Panc1 (cell line): ENCODE measurements at regions not wholly inside any gene's neighbourhood (a gene's known extent, or its start where the extent isn't known, plus 50 kb on each side); places are given as distances from the start of the nearest gene placed in this dataset.

Source experiments
- ATAC-seq: fragments of 200-7000 bp; cut with Tn5 transposase; 2 replicates; pipeline ENCODE4 v1.9.1; 2020; ENCODE audit warnings: mild to moderate bottlenecking, moderate library complexity
- BruUV-seq: library from RNA; stranded (reverse); fragments of 400-500 nt; replicated peaks from 2 replicates; lab custom pipeline; 2021; lab: Mats Ljungman, UMichigan
- CTCF ChIA-PET: fragments of 300-600 bp; sonication (Branson Sonifier 250); formaldehyde crosslinking; loops from one replicate; lab custom pipeline; 2022; ENCODE audit warnings: antibody characterized with exemption; lab: Charles Lee
- POLR2A ChIA-PET: fragments of 300-600 bp; sonication (Branson Sonifier 250); formaldehyde crosslinking; loops from one replicate; lab custom pipeline; 2022; ENCODE audit warnings: antibody characterized with exemption; lab: Charles Lee
- DNase-seq: peaks from one replicate; pipeline ENCODE4 v3.0.0-alpha.2; 2010; ENCODE audit warnings: low read depth, low spot score
- H3K27ac ChIP-seq: 2 replicates; pipeline ENCODE4 v1.5.1; 2011; ENCODE audit warnings: mild to moderate bottlenecking, low read length, inconsistent platforms
- H3K27me3 ChIP-seq: fragments of 200-500 bp; sonication (Bioruptor generic); 2 replicates; pipeline ENCODE4 v1.6.0; 2014; ENCODE audit warnings: low read length, inconsistent platforms; ENCODE audit not compliant: control insufficient read depth, insufficient read depth
- H3K36me3 ChIP-seq: fragments of 200-500 bp; sonication (Bioruptor generic); 2 replicates; pipeline ENCODE4 v1.5.1; 2014; ENCODE audit warnings: inconsistent platforms, mild to moderate bottlenecking, low read length, moderate library complexity; ENCODE audit not compliant: control insufficient read depth, insufficient read depth
- H3K4me1 ChIP-seq: 2 replicates; pipeline ENCODE4 v1.5.1; 2011; ENCODE audit warnings: inconsistent platforms, mild to moderate bottlenecking, low read length, moderate library complexity; ENCODE audit not compliant: control insufficient read depth, insufficient read depth
- H3K4me3 ChIP-seq, 2 experiments: 2 replicates each; pipeline ENCODE4 v1.5.1; 2011 to 2012; ENCODE audit warnings: low read depth in 2 of 2, low read length in 2 of 2, mild to moderate bottlenecking in 2 of 2, inconsistent platforms in 1 of 2, moderate library complexity in 1 of 2
- H3K9me3 ChIP-seq: fragments of 200-500 bp; sonication (Bioruptor generic); 2 replicates; pipeline ENCODE4 v1.5.1; 2014; ENCODE audit warnings: low read depth, mild to moderate bottlenecking, inconsistent platforms, low read length, moderate library complexity; ENCODE audit not compliant: control insufficient read depth, insufficient read depth
- CTCF ChIP-seq: fragments of 450-650 bp; IDR thresholded peaks from 2 replicates; pipeline ENCODE4 v1.5.1; 2017; ENCODE audit warnings: mild to moderate bottlenecking
- REST ChIP-seq, 2 experiments: IDR thresholded peaks; 2 replicates each; pipeline ENCODE4 v1.6.1; 2011 to 2012; ENCODE audit warnings: low read depth in 2 of 2, control low read depth in 1 of 2, low read length in 1 of 2, mild to moderate bottlenecking in 1 of 2, moderate library complexity in 1 of 2; ENCODE audit not compliant: insufficient read depth in 1 of 2
- TCF7L2 ChIP-seq: IDR thresholded peaks from 2 replicates; pipeline ENCODE4 v1.6.1; 2011; ENCODE audit warnings: mild to moderate bottlenecking, low read depth, low read length, inconsistent platforms
- in situ Hi-C: cut with HindIII; loops from 2 replicates; pipeline ENCODE4 v1.10.0; 2016; ENCODE audit warnings: low sequenced_read_pairs, low pct_unique_long_range_greater_than_20kb
- intact Hi-C: fragments of 100-400 bp; cut with micrococcal nuclease; formaldehyde crosslinking; loops from one replicate; pipeline ENCODE4 v1.10.0; 2022; ENCODE audit not compliant: unreplicated experiment

- ChIA-PET CTCF (no interaction called here), POLR2A (no interaction called here)
- no TSS peak for BruUV-seq
- no peak for TF ChIP-seq TCF7L2
- peak; percentile 43 for TF ChIP-seq CTCF
- no peak overlapping the region for H3K4me3 ChIP-seq
- in situ Hi-C loops (no loop called here), intact Hi-C loops (no loop called here)
- ATAC-seq (no peak), DNase-seq (no peak)
- no peak overlapping the region for H3K27ac ChIP-seq
- no peaks in the 10 kb centered on the region for H3K36me3 ChIP-seq
- H3K9me3 ChIP-seq: no peaks in the 10 kb centered on the region; the same call in 1 of the 2 replicates
- H3K27me3 ChIP-seq: no peaks in the 10 kb centered on the region
- H3K4me1 ChIP-seq: no peaks in the 10 kb centered on the region
These were observed 702.1 kb upstream of the COBL start for GRCh38 chr7:52018680-52019054.

- no TSS peak for BruUV-seq
- Histone ChIP-seq H3K36me3 (no peaks in the 10 kb centered on the region), H3K9me3 (no peaks in the 10 kb centered on the region; the same call in none of the 2 replicates), H3K4me3 (peak overlapping the region; percentile 7 to 45; a peak in 3 of 4 replicates), H3K27ac (peak overlapping the region; percentile 57; the same call in 1 of the 2 replicates), H3K4me1 (no peaks in the 10 kb centered on the region), H3K27me3 (no peaks in the 10 kb centered on the region)
- ChIA-PET POLR2A (no interaction called here), CTCF (no interaction called here)
- intact Hi-C loops (no loop called here), in situ Hi-C loops (no loop called here)
- peak; percentile 30 for DNase-seq
- TF ChIP-seq REST (IDR thresholded peaks at IDR 0.05; ENCODE audit: insufficient read depth in 1 of 2, low read depth in 2 of 2, low read length in 1 of 2): no peak
- peak; percentile 76 for TF ChIP-seq CTCF
- ATAC-seq: no peak
These were observed 701.4 kb upstream of the COBL start for GRCh38 chr7:52017802-52018679.
